A673 (cell line): ENCODE measurements at regions not wholly inside any gene's neighbourhood (a gene's known extent, or its start where the extent isn't known, plus 50 kb on each side); places are given as distances from the start of the nearest gene placed in this dataset.

Experiments used
- CTCF ChIP-seq: fragments of 300-800, 200-600 bp; sonication (generic); conservative IDR thresholded peaks from 2 replicates; pipeline ENCODE4 v1.5.1; 2017; ENCODE audit warnings: low read depth, mild to moderate bottlenecking, antibody characterized with exemption, low read length, moderate library complexity, mixed read lengths
- EZH2 ChIP-seq: fragments of 200-600 bp; sonication (generic); IDR thresholded peaks from 2 replicates; pipeline ENCODE4 v1.6.1; 2017; ENCODE audit warnings: borderline replicate concordance, low read depth, mild to moderate bottlenecking, mixed read lengths, antibody characterized with exemption, low read length; ENCODE audit not compliant: poor library complexity, severe bottlenecking

GRCh38 chr3:24845524-24846155, 351.0 kb upstream of the THRB start:
- TF ChIP-seq CTCF (no peak), EZH2 (no peak)
